OCI-LY3 (cell line): ENCODE measurements at regions not wholly inside any gene's neighbourhood (a gene's known extent, or its start where the extent isn't known, plus 50 kb on each side); places are given as distances from the start of the nearest gene placed in this dataset.
A peak's percentile ranks its signal among the peaks of the same experiment; 100 is the strongest.

Experiments used
- H2AFZ ChIP-seq: fragments of 200-600, 300-600 bp; shearing (Covaris generic); 2 replicates; pipeline ENCODE4 v1.6.0; 2014; ENCODE audit warnings: antibody characterized with exemption, low read depth, low read length
- H3K27ac ChIP-seq: fragments of 200-600, 300-600 bp; sonication (generic); 2 replicates; pipeline ENCODE4 v1.5.1; 2014; ENCODE audit warnings: mild to moderate bottlenecking, low read length, moderate library complexity, mixed read lengths
- H3K27me3 ChIP-seq: fragments of 200-600, 300-600 bp; sonication (generic); 2 replicates; pipeline ENCODE4 v1.6.1; 2014; ENCODE audit warnings: low read depth, low read length, mixed read lengths
- H3K36me3 ChIP-seq: fragments of 200-600, 300-600 bp; sonication (generic); replicated peaks from 2 replicates; pipeline ENCODE3; 2014; ENCODE audit warnings: low read depth, low read length, mixed read lengths
- H3K4me1 ChIP-seq: fragments of 300-600, 200-600 bp; sonication (generic); 2 replicates; pipeline ENCODE4 v1.6.1; 2014; ENCODE audit warnings: low read length, mixed read lengths
- H3K4me2 ChIP-seq: fragments of 200-600, 300-600 bp; sonication (generic); 2 replicates; pipeline ENCODE4 v1.6.1; 2014; ENCODE audit warnings: low read length, mixed read lengths
- H3K4me3 ChIP-seq: fragments of 300-600, 200-600 bp; sonication (generic); 2 replicates; pipeline ENCODE4 v1.5.1; 2014; ENCODE audit warnings: antibody characterized with exemption, mild to moderate bottlenecking, low read length, moderate library complexity
- H3K79me2 ChIP-seq: fragments of 300-600, 200-600 bp; shearing (Covaris generic); 2 replicates; pipeline ENCODE4 v1.6.1; 2014; ENCODE audit warnings: mild to moderate bottlenecking, low read length, mixed read lengths
- H3K9ac ChIP-seq: fragments of 300-600, 200-600 bp; shearing (Covaris generic); 2 replicates; pipeline ENCODE4 v1.6.0; 2014; ENCODE audit warnings: mild to moderate bottlenecking, low read length, moderate library complexity
- H3K9me3 ChIP-seq: fragments of 200-600, 300-600 bp; shearing (Covaris generic); 2 replicates; pipeline ENCODE4 v1.6.1; 2014; ENCODE audit warnings: low read length, mixed read lengths; ENCODE audit not compliant: insufficient read depth
- H4K20me1 ChIP-seq: fragments of 200-600, 300-600 bp; sonication (generic); 2 replicates; pipeline ENCODE4 v1.6.1; 2016; ENCODE audit warnings: low read length, mixed read lengths; ENCODE audit not compliant: insufficient read depth
- CTCF ChIP-seq: fragments of 200-600, 300-600 bp; sonication (generic); IDR thresholded peaks from 2 replicates; pipeline ENCODE4 v1.5.1; 2014; ENCODE audit warnings: antibody characterized with exemption, low read length, low read depth
- EZH2phosphoT487 ChIP-seq: fragments of 200-600 bp; shearing (Covaris generic); IDR thresholded peaks from 2 replicates; pipeline ENCODE4 v1.6.1; 2018; ENCODE audit warnings: antibody characterized with exemption, mixed run types, low read depth

- no peaks in the 10 kb centered on the region for H3K79me2 ChIP-seq
- TF ChIP-seq CTCF, result no peak
- no peak for TF ChIP-seq EZH2phosphoT487
Observed at GRCh38 chr5:97406946-97407676, 224.1 kb upstream of the RIOK2 start.

DNA sequence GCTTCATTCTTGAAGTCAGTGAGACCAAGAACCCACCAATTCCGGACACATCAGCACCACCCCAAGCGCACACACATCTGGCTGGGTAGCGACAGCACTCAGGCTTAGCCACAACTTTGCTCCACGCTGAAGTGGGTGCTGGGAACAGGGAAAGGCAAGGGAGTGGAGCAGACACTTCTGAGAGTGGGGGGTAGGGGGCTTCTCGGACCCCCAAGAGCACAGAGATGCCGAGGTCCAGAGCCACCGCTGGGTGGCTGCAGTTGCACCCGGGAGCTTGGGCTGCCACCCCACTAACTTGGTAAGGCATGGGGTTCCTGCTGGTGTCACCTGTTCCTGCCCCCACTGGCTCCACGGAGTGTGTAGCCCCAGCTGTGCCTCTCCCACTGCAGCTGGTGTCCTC, 225.3 kb upstream of the RIOK2 start:
- H3K27ac ChIP-seq, result no peak overlapping the region
- H3K4me1 ChIP-seq, result no peaks in the 10 kb centered on the region
- no peaks in the 10 kb centered on the region for H3K79me2 ChIP-seq
- H3K9ac ChIP-seq, result no peak overlapping the region
- H3K9me3 ChIP-seq, result no peaks in the 10 kb centered on the region
- no peak overlapping the region for H3K4me2 ChIP-seq
- no peak for TF ChIP-seq EZH2phosphoT487
- no peaks in the 10 kb centered on the region for H4K20me1 ChIP-seq
- H3K36me3 ChIP-seq, result no peaks in the 10 kb centered on the region
- H2AFZ ChIP-seq, result no peak overlapping the region
- no peak overlapping the region for H3K4me3 ChIP-seq
- H3K27me3 ChIP-seq, result no peaks in the 10 kb centered on the region

More at GRCh38 chr5:97406946-97407676, 224.1 kb upstream of the RIOK2 start:
- no peak overlapping the region for H2AFZ ChIP-seq
- no peaks in the 10 kb centered on the region for H3K27me3 ChIP-seq
- H3K9ac ChIP-seq, result no peak overlapping the region
- no peaks in the 10 kb centered on the region for H3K4me1 ChIP-seq
- H3K27ac ChIP-seq, result no peak overlapping the region
- H3K4me2 ChIP-seq, result no peak overlapping the region
- H3K36me3 ChIP-seq, result no peaks in the 10 kb centered on the region
- H4K20me1 ChIP-seq, result no peaks in the 10 kb centered on the region
- no peak overlapping the region for H3K4me3 ChIP-seq
- H3K9me3 ChIP-seq, result no peaks in the 10 kb centered on the region

DNA sequence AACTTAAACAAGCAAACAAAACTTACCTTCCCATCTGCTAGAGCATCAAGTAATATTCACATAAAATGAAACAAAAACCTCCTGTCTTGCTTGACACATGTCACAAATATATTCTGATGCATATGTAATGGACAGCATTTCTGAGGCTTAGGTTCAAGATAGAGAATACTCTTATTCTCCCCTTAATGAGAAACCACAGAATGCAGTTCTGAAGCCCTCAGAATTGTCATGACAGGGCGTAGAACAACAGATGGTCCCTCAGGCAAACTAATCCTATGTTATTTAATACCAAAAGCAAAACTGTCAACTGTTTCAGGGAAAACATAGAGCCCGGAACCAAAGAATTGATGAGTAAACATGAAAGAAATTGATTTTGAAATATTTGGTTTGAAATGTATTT, 229.9 kb upstream of the RIOK2 start:
- H3K36me3 ChIP-seq, result no peaks in the 10 kb centered on the region
- H3K9me3 ChIP-seq, result no peaks in the 10 kb centered on the region
- H3K79me2 ChIP-seq, result no peaks in the 10 kb centered on the region
- TF ChIP-seq EZH2phosphoT487 (no peak), CTCF (no peak)
- H3K4me3 ChIP-seq, result no peak overlapping the region
- no peaks in the 10 kb centered on the region for H3K27me3 ChIP-seq
- no peaks in the 10 kb centered on the region for H4K20me1 ChIP-seq
- H3K4me2 ChIP-seq, result no peak overlapping the region
- no peak overlapping the region for H2AFZ ChIP-seq
- H3K27ac ChIP-seq, result no peak overlapping the region
- no peak overlapping the region for H3K9ac ChIP-seq
- peaks cover 5% of the 10 kb centered on the region for H3K4me1 ChIP-seq

DNA sequence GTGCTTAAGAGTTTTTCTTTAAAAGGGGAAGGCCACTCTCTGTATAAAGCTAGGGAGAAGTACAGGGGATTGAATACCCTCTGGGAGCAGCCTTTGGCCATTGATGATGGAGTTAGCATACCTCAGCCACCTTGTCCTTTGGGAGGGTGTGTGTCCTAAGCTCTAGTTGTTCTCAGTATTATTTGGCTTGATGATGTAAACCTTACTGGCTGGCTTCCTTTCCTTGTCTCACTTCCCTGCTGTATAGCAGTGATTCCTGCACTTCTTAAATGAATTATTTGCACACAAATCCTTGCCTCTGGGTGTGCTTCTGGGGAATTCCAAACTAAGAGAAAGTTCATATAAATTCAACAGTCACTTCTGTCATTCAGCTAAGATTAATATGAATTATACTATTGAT, 234.9 kb upstream of the RIOK2 start:
- H3K9ac ChIP-seq, result no peak overlapping the region
- no peaks in the 10 kb centered on the region for H3K36me3 ChIP-seq
- H2AFZ ChIP-seq, result no peak overlapping the region
- H3K27ac ChIP-seq, result no peak overlapping the region
- no peak for TF ChIP-seq EZH2phosphoT487
- TF ChIP-seq CTCF, result no peak
- peaks cover 14% of the 10 kb centered on the region for H3K4me1 ChIP-seq
- no peak overlapping the region for H3K4me3 ChIP-seq
- no peaks in the 10 kb centered on the region for H4K20me1 ChIP-seq
- H3K79me2 ChIP-seq, result no peaks in the 10 kb centered on the region
- no peaks in the 10 kb centered on the region for H3K27me3 ChIP-seq
- no peaks in the 10 kb centered on the region for H3K9me3 ChIP-seq
- peak overlapping the region; percentile 19; the same call in 1 of the 2 replicates for H3K4me2 ChIP-seq
